ENCODE measurements at regions not wholly inside any gene's neighbourhood (a gene's known extent, or its start where the extent isn't known, plus 50 kb on each side); places are given as distances from the start of the nearest gene placed in this dataset.
"Not testable (repeated sequence)": the region's sequence is repeated elsewhere in the genome, so short reads cannot be mapped to it uniquely, and the experiment has no call there.

GRCh38 chr5:12885018-12885417, 980.8 kb upstream of the CTNND2 start:
- Mint-ChIP-seq H3K4me3 (no peak overlapping the region), H3K27me3 (no peaks in the 10 kb centered on the region), H3K27ac (no peak overlapping the region), H3K36me3 (no peaks in the 10 kb centered on the region), H3K9me3 (peaks cover 3% of the 10 kb centered on the region), H3K4me1 (no peaks in the 10 kb centered on the region)
- no peak for DNase-seq
- CTCF ChIA-PET: no interaction called here

- no peaks in the 10 kb centered on the region for H3K27me3 Mint-ChIP-seq
- no peak for DNase-seq
- no peak overlapping the region for H3K27ac Mint-ChIP-seq
- H3K4me3 Mint-ChIP-seq: no peak overlapping the region
- no peaks in the 10 kb centered on the region for H3K4me1 Mint-ChIP-seq
- no peaks in the 10 kb centered on the region for H3K36me3 Mint-ChIP-seq
- H3K9me3 Mint-ChIP-seq: peaks cover 3% of the 10 kb centered on the region
- CTCF ChIA-PET: no interaction called here
These were observed 979.1 kb upstream of the CTNND2 start for GRCh38 chr5:12883395-12883794.

GRCh38 chr5:12876541-12877298, 972.5 kb upstream of the CTNND2 start:
- Mint-ChIP-seq H3K36me3 (no peaks in the 10 kb centered on the region), H3K4me3 (no peak overlapping the region), H3K27me3 (no peaks in the 10 kb centered on the region), H3K27ac (no peak overlapping the region), H3K9me3 (peaks cover 7% of the 10 kb centered on the region), H3K4me1 (peaks cover 4% of the 10 kb centered on the region)
- CTCF ChIA-PET: no interaction called here
- no peak for DNase-seq

GRCh38 chr5:12870872-12871539, 966.8 kb upstream of the CTNND2 start:
- H3K27me3 Mint-ChIP-seq: no peaks in the 10 kb centered on the region
- H3K4me3 Mint-ChIP-seq: no peak overlapping the region
- no peaks in the 10 kb centered on the region for H3K36me3 Mint-ChIP-seq
- peaks cover 16% of the 10 kb centered on the region for H3K9me3 Mint-ChIP-seq
- no peak overlapping the region for H3K27ac Mint-ChIP-seq
- H3K4me1 Mint-ChIP-seq: no peaks in the 10 kb centered on the region
- no peak for DNase-seq
- CTCF ChIA-PET: no interaction called here

DNA sequence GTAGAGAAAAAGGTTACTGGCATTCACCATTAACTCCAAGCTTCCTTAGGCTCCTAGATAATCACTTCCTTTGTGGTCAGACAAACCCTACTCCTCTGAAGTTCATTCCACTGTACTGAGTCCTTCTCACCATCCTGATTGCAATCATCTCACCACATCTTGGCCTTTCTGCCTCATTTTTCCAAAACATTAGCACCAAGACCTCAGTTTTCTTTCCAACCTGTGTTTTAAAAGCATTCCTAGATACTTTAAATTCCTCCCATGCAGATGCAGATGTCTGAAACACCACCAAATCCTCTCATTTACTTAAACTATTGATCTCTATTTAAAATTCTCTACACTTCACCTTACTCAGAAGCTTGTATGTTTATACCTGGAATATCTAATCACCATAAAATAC, 961.3 kb upstream of the CTNND2 start:
- Mint-ChIP-seq H3K27me3 (no peaks in the 10 kb centered on the region), H3K4me1 (no peaks in the 10 kb centered on the region), H3K9me3 (peaks cover 20% of the 10 kb centered on the region), H3K36me3 (no peaks in the 10 kb centered on the region), H3K4me3 (no peak overlapping the region), H3K27ac (no peak overlapping the region)
- CTCF ChIA-PET: no interaction called here
- DNase-seq: no peak

GRCh38 chr5:12861886-12862654, 957.8 kb upstream of the CTNND2 start:
- Mint-ChIP-seq H3K36me3 (no peaks in the 10 kb centered on the region), H3K4me3 (no peak overlapping the region), H3K27me3 (no peaks in the 10 kb centered on the region), H3K27ac (no peak overlapping the region), H3K9me3 (peaks cover 25% of the 10 kb centered on the region), H3K4me1 (no peaks in the 10 kb centered on the region)
- CTCF ChIA-PET: no interaction called here
- no peak for DNase-seq

GRCh38 chr5:12856105-12856504, 951.9 kb upstream of the CTNND2 start:
- H3K36me3 Mint-ChIP-seq, H3K27ac Mint-ChIP-seq, H3K4me3 Mint-ChIP-seq, H3K27me3 Mint-ChIP-seq, H3K4me1 Mint-ChIP-seq, DNase-seq, CTCF ChIA-PET: not testable (repeated sequence)
- peaks cover 32% of the 10 kb centered on the region for H3K9me3 Mint-ChIP-seq

GRCh38 chr5:12854386-12854785, 950.1 kb upstream of the CTNND2 start:
- no peaks in the 10 kb centered on the region for H3K36me3 Mint-ChIP-seq
- H3K27ac Mint-ChIP-seq: no peak overlapping the region
- no peaks in the 10 kb centered on the region for H3K27me3 Mint-ChIP-seq
- CTCF ChIA-PET: no interaction called here
- no peak overlapping the region for H3K4me3 Mint-ChIP-seq
- H3K9me3 Mint-ChIP-seq: peaks cover 29% of the 10 kb centered on the region
- H3K4me1 Mint-ChIP-seq: no peaks in the 10 kb centered on the region
- DNase-seq: no peak

- Mint-ChIP-seq H3K4me3 (no peak overlapping the region), H3K27ac (no peak overlapping the region), H3K36me3 (no peaks in the 10 kb centered on the region), H3K27me3 (no peaks in the 10 kb centered on the region), H3K9me3 (peaks cover 21% of the 10 kb centered on the region), H3K4me1 (no peaks in the 10 kb centered on the region)
- no peak for DNase-seq
- CTCF ChIA-PET: interaction anchor here (0.9 kb wide), 1 partner anchor 12 kb away, joined by 3 read pairs; no protein-coding TSS in a partner anchor
These were observed 947.5 kb upstream of the CTNND2 start for GRCh38 chr5:12851761-12852160.

GRCh38 chr5:12848709-12849108, 944.5 kb upstream of the CTNND2 start:
- no peaks in the 10 kb centered on the region for H3K36me3 Mint-ChIP-seq
- peaks cover 16% of the 10 kb centered on the region for H3K9me3 Mint-ChIP-seq
- CTCF ChIA-PET: no interaction called here
- H3K4me3 Mint-ChIP-seq: no peak overlapping the region
- DNase-seq: no peak
- H3K27me3 Mint-ChIP-seq: no peaks in the 10 kb centered on the region
- H3K4me1 Mint-ChIP-seq: no peaks in the 10 kb centered on the region
- H3K27ac Mint-ChIP-seq: no peak overlapping the region

- Mint-ChIP-seq H3K36me3 (no peaks in the 10 kb centered on the region), H3K4me3 (no peak overlapping the region), H3K4me1 (no peaks in the 10 kb centered on the region), H3K27me3 (no peaks in the 10 kb centered on the region), H3K27ac (no peak overlapping the region), H3K9me3 (peaks cover 8% of the 10 kb centered on the region)
- no peak for DNase-seq
- CTCF ChIA-PET: no interaction called here
These were observed 941.4 kb upstream of the CTNND2 start for GRCh38 chr5:12845549-12846159.

- H3K27me3 Mint-ChIP-seq: no peaks in the 10 kb centered on the region
- no peaks in the 10 kb centered on the region for H3K36me3 Mint-ChIP-seq
- H3K4me1 Mint-ChIP-seq: no peaks in the 10 kb centered on the region
- peaks cover 12% of the 10 kb centered on the region for H3K9me3 Mint-ChIP-seq
- no peak for DNase-seq
- no peak overlapping the region for H3K27ac Mint-ChIP-seq
- CTCF ChIA-PET: no interaction called here
- H3K4me3 Mint-ChIP-seq: no peak overlapping the region
These were observed 936.7 kb upstream of the CTNND2 start for GRCh38 chr5:12840972-12841371.

- Mint-ChIP-seq H3K27me3 (no peaks in the 10 kb centered on the region), H3K4me1 (no peaks in the 10 kb centered on the region), H3K36me3 (no peaks in the 10 kb centered on the region), H3K4me3 (no peak overlapping the region), H3K9me3 (peaks cover 8% of the 10 kb centered on the region), H3K27ac (no peak overlapping the region)
- CTCF ChIA-PET: no interaction called here
- DNase-seq: no peak
These were observed 933.3 kb upstream of the CTNND2 start for GRCh38 chr5:12837592-12837991.

DNA sequence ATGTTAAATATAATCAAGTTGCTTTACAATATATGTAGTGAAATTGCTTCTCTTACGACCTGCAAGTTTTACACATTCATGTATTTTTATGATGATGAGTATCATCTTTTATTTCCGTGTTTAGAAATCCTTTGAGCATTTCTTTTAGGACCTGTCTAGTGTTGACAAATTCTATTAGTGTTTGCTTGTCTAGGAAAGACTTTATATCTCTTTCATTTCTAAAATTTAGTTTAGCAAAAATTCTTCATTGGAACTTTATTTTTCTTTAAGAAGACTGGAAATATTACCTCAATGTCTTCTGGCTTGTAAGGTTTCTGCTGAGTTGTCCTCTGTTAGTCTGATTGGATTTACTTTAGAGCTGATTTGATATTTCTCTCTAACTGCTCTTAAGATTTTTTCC, 920.9 kb upstream of the CTNND2 start:
- no peaks in the 10 kb centered on the region for H3K27me3 Mint-ChIP-seq

More for the DNA sequence above, 920.9 kb upstream of the CTNND2 start:
- CTCF ChIA-PET: no interaction called here
- Mint-ChIP-seq H3K27ac (no peak overlapping the region), H3K36me3 (no peaks in the 10 kb centered on the region), H3K4me1 (no peaks in the 10 kb centered on the region), H3K4me3 (no peak overlapping the region), H3K9me3 (peaks cover 30% of the 10 kb centered on the region)
- DNase-seq: no peak
